ENCODE measurements at regions not wholly inside any gene's neighbourhood (a gene's known extent, or its start where the extent isn't known, plus 50 kb on each side); places are given as distances from the start of the nearest gene placed in this dataset.

DNA sequence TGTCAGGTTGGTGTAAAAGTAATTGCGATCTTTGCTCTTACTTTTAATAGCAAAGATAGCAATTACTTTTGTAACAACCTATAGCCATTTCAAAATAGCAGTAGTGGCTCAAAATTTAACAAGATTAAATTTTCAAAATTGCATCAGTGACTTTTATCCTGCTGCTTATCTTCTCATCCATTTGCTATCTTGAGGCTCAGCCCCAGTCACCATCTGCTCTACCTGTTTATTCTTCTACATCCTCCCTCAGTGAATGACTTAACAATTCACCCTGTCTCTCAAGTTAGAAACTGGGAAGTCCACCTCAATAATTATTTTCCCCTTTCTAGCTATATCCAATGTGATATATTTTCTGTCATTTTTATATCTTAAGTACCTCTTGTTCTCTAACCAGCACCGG is 148.6 kb upstream of the ZNF804A start:
- no peak for TF ChIP-seq EZH2 (IDR thresholded peaks at IDR 0.05; ENCODE audit: borderline replicate concordance, low read length)
- TF ChIP-seq, protein P1, sequence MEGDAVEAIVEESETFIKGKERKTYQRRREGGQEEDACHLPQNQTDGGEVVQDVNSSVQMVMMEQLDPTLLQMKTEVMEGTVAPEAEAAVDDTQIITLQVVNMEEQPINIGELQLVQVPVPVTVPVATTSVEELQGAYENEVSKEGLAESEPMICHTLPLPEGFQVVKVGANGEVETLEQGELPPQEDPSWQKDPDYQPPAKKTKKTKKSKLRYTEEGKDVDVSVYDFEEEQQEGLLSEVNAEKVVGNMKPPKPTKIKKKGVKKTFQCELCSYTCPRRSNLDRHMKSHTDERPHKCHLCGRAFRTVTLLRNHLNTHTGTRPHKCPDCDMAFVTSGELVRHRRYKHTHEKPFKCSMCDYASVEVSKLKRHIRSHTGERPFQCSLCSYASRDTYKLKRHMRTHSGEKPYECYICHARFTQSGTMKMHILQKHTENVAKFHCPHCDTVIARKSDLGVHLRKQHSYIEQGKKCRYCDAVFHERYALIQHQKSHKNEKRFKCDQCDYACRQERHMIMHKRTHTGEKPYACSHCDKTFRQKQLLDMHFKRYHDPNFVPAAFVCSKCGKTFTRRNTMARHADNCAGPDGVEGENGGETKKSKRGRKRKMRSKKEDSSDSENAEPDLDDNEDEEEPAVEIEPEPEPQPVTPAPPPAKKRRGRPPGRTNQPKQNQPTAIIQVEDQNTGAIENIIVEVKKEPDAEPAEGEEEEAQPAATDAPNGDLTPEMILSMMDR (conservative IDR thresholded peaks at IDR 0.05 in 1 of 2, IDR thresholded peaks at IDR 0.05 in 1 of 2; ENCODE audit: extremely low read depth in 1 of 2, insufficient read depth in 1 of 2, low read depth in 1 of 2, low read length in 2 of 2) = no peak

All from mammary epithelial cell (primary cell).